Hepatocyte (in vitro differentiated cells): ENCODE measurements at regions not wholly inside any gene's neighbourhood (a gene's known extent, or its start where the extent isn't known, plus 50 kb on each side); places are given as distances from the start of the nearest gene placed in this dataset.
A peak's percentile ranks its signal among the peaks of the same experiment; 100 is the strongest.

Experiments
- DNase-seq: peaks from one replicate; pipeline ENCODE4 v3.0.0-alpha.2; 2016; ENCODE audit warnings: low spot score
- H2AFZ ChIP-seq: fragments of 200-600 bp; sonication (generic); 2 replicates; pipeline ENCODE4 v1.6.0; 2016; ENCODE audit warnings: antibody characterized with exemption, mild to moderate bottlenecking
- H3K27ac ChIP-seq: fragments of 200-600 bp; sonication (generic); 2 replicates; pipeline ENCODE4 v1.5.1; 2016; ENCODE audit warnings: mild to moderate bottlenecking
- H3K27me3 ChIP-seq: fragments of 200-600 bp; sonication (generic); 2 replicates; pipeline ENCODE4 v1.6.1; 2016
- H3K36me3 ChIP-seq: fragments of 200-600 bp; sonication (generic); replicated peaks from 2 replicates; pipeline ENCODE4 v1.5.1; 2016; ENCODE audit warnings: low read depth; ENCODE audit not compliant: insufficient read depth
- H3K4me1 ChIP-seq: fragments of 200-600 bp; sonication (generic); 2 replicates; pipeline ENCODE4 v1.5.1; 2016; ENCODE audit warnings: mild to moderate bottlenecking, moderate library complexity; ENCODE audit not compliant: insufficient read depth
- H3K4me2 ChIP-seq: fragments of 200-600 bp; sonication (generic); 2 replicates; pipeline ENCODE4 v1.6.0; 2016
- H3K4me3 ChIP-seq: fragments of 200-600 bp; sonication (generic); 2 replicates; pipeline ENCODE4 v1.5.1; 2016; ENCODE audit warnings: mild to moderate bottlenecking
- H3K79me2 ChIP-seq: fragments of 200-600 bp; sonication (generic); 2 replicates; pipeline ENCODE4 v1.6.0; 2017; ENCODE audit warnings: mild to moderate bottlenecking
- H3K9me2 ChIP-seq: fragments of 200-600 bp; sonication (generic); replicated peaks from 2 replicates; pipeline ENCODE4 v1.6.0; 2017; ENCODE audit warnings: mild to moderate bottlenecking; ENCODE audit not compliant: insufficient read depth
- H3K9me3 ChIP-seq: fragments of 200-600 bp; sonication (generic); 2 replicates; pipeline ENCODE4 v1.5.1; 2016; ENCODE audit warnings: low read depth, mild to moderate bottlenecking
- H4K20me1 ChIP-seq: fragments of 200-600 bp; sonication (generic); 2 replicates; pipeline ENCODE4 v1.6.0; 2016; ENCODE audit warnings: mild to moderate bottlenecking; ENCODE audit not compliant: insufficient read depth, poor library complexity, severe bottlenecking
- EZH2 ChIP-seq: fragments of 200-600 bp; sonication (generic); IDR thresholded peaks from 2 replicates; pipeline ENCODE4 v1.6.1; 2016; ENCODE audit warnings: antibody characterized with exemption, mild to moderate bottlenecking, borderline replicate concordance
- EZH2phosphoT487 ChIP-seq: fragments of 200-600 bp; sonication (generic); IDR thresholded peaks from one replicate; pipeline ENCODE4 v1.6.1; 2018; ENCODE audit warnings: antibody characterized with exemption, mild to moderate bottlenecking, low read depth, moderate library complexity; ENCODE audit not compliant: unreplicated experiment, severe bottlenecking
- WGBS: methylation state at CpG from one replicate; pipeline ENCODE4 v1.1.6; 2016; ENCODE audit warnings: low lambda C conversion rate; ENCODE audit errors: missing lambda C conversion rate; 5-methylcytosine and 5-hydroxymethylcytosine counted together
- TF ChIP-seq, protein P1 (sequence below): fragments of 200-600 bp; sonication (generic); IDR thresholded peaks from 2 replicates; pipeline ENCODE4 v1.5.1; 2016; ENCODE audit warnings: antibody characterized with exemption, mild to moderate bottlenecking; ENCODE audit not compliant: poor library complexity

DNA sequence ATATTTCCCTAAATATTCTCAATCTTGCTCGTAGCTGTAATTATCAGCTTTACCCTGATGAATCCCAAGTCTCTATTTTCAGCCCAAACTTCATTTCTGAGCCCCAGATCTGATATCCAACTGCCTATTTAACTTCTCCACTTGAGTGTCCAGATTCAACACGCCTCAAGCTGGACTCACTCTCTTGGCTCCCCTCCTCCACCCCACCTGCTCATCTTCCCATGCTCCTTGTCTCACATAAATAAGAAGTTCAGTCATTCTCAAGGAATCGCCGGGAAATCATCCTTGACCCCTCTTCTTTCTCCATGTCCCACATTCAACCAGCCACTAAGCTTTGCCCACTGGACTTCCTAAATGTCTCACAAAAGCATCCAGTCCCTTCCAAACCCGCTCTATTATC, 89.9 kb upstream of the STMND1 start:
- H4K20me1 ChIP-seq, result no peaks in the 10 kb centered on the region

DNA sequence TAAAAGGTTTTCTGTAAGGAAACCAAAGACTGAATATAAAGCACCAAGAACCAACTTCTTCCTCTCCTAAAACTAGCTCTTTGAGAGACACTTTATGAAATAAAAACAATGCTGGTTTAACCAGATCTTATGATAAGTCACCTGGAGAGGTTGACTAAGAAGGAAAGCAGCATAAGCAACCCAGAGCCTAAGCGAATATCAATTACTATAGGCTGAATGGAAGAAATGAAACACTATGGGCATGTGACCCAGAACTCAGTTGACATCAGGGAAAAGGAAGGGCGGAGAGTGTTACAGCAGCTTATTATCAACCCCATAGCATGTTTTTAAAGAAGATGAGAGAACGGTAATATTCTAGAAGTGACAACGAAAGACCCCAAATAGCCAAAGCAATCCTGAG, 94.1 kb upstream of the STMND1 start:
- Histone ChIP-seq H3K4me2 (no peak overlapping the region), H3K36me3 (no peaks in the 10 kb centered on the region), H3K4me3 (no peak overlapping the region), H3K4me1 (no peaks in the 10 kb centered on the region), H3K9me2 (no peaks in the 10 kb centered on the region), H3K79me2 (no peaks in the 10 kb centered on the region), H4K20me1 (no peaks in the 10 kb centered on the region), H2AFZ (no peak overlapping the region), H3K9me3 (no peaks in the 10 kb centered on the region), H3K27me3 (peaks cover 5% of the 10 kb centered on the region), H3K27ac (no peak overlapping the region)
- 95% methylated on average over 4 of the region's 4 CpGs for WGBS
- DNase-seq, result no peak
- TF ChIP-seq EZH2 (no peak), EZH2phosphoT487 (no peak)
- TF ChIP-seq, protein P1, sequence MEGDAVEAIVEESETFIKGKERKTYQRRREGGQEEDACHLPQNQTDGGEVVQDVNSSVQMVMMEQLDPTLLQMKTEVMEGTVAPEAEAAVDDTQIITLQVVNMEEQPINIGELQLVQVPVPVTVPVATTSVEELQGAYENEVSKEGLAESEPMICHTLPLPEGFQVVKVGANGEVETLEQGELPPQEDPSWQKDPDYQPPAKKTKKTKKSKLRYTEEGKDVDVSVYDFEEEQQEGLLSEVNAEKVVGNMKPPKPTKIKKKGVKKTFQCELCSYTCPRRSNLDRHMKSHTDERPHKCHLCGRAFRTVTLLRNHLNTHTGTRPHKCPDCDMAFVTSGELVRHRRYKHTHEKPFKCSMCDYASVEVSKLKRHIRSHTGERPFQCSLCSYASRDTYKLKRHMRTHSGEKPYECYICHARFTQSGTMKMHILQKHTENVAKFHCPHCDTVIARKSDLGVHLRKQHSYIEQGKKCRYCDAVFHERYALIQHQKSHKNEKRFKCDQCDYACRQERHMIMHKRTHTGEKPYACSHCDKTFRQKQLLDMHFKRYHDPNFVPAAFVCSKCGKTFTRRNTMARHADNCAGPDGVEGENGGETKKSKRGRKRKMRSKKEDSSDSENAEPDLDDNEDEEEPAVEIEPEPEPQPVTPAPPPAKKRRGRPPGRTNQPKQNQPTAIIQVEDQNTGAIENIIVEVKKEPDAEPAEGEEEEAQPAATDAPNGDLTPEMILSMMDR, result no peak

More for the DNA sequence above, 89.9 kb upstream of the STMND1 start:
- Histone ChIP-seq H3K4me3 (no peak overlapping the region), H3K27me3 (no peaks in the 10 kb centered on the region), H3K4me2 (no peak overlapping the region), H3K36me3 (no peaks in the 10 kb centered on the region), H3K4me1 (no peaks in the 10 kb centered on the region), H3K9me3 (no peaks in the 10 kb centered on the region), H3K79me2 (no peaks in the 10 kb centered on the region), H3K9me2 (no peaks in the 10 kb centered on the region), H2AFZ (no peak overlapping the region), H3K27ac (peak overlapping the region; percentile 66)
- DNase-seq, result no peak
- 88% methylated on average over 5 of the region's 5 CpGs for WGBS
- TF ChIP-seq EZH2 (no peak), EZH2phosphoT487 (no peak)
- TF ChIP-seq, protein P1, result no peak

DNA sequence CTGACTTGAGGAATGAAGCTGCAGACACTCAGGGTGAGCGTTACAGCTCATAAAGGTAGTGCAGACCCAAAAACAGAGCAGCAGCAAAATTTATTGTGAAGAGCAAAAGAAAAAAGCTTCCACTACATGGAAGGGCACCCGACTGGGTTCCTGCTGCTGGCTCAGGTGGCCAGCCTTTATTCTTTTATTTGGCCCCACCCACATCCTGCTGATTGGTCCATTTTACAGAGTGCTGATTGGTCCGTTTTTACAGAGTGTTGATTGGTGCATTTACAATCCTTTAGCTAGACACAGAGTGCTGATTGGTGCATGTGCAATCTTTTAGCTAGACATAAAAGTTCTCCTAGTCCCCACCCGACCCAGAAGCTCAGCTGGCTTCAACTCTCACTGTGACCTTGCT, 95.3 kb upstream of the STMND1 start:
- H2AFZ ChIP-seq, result no peak overlapping the region
- H3K27me3 ChIP-seq, result peaks cover 5% of the 10 kb centered on the region
- no peaks in the 10 kb centered on the region for H3K4me1 ChIP-seq
- H3K4me2 ChIP-seq, result no peak overlapping the region
- TF ChIP-seq, protein P1, result no peak
- no peak for TF ChIP-seq EZH2phosphoT487
- DNase-seq, result no peak
- no peaks in the 10 kb centered on the region for H3K9me2 ChIP-seq
- H3K27ac ChIP-seq, result no peak overlapping the region
- no peak overlapping the region for H3K4me3 ChIP-seq
- H3K79me2 ChIP-seq, result no peaks in the 10 kb centered on the region
- no peaks in the 10 kb centered on the region for H3K36me3 ChIP-seq
- H4K20me1 ChIP-seq, result no peaks in the 10 kb centered on the region
- WGBS, result 90% methylated on average over 4 of the region's 4 CpGs
- H3K9me3 ChIP-seq, result no peaks in the 10 kb centered on the region

DNA sequence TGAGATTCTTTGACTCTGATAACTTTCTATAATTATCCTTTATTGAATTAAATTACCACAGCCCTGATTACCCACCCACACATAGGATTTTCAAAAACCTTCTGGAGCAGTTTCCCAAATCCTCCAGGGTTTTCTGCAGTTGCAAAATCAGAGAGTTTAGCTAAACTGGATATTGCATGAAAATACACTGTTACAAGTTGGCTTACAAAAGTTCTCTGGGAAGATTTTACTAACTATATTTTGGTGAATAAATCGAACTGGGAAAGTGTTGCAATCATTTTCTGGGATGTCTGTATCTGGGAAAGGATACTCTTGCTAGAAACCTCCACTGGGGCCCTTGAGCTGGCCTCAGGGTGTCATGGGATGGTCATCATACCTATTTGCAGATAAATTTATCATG, 97.6 kb upstream of the STMND1 start:
- Histone ChIP-seq H4K20me1 (no peaks in the 10 kb centered on the region), H3K27ac (no peak overlapping the region), H2AFZ (no peak overlapping the region), H3K4me1 (no peaks in the 10 kb centered on the region), H3K9me3 (no peaks in the 10 kb centered on the region), H3K36me3 (no peaks in the 10 kb centered on the region), H3K4me2 (no peak overlapping the region), H3K79me2 (no peaks in the 10 kb centered on the region), H3K4me3 (no peak overlapping the region), H3K9me2 (no peaks in the 10 kb centered on the region), H3K27me3 (peaks cover 5% of the 10 kb centered on the region)
- TF ChIP-seq, protein P1, result no peak
- no peak for TF ChIP-seq EZH2phosphoT487
- no peak for TF ChIP-seq EZH2
- WGBS, result 32% methylated on average over 1 of the region's 1 CpG
- DNase-seq, result no peak
